Activated CD4-positive, alpha-beta T cell treated with anti-CD3 and anti-CD28 coated beads, Interleukin-2, amount 50 U/mL, for 16 hours (primary cell): ENCODE measurements at regions not wholly inside any gene's neighbourhood (a gene's known extent, or its start where the extent isn't known, plus 50 kb on each side); places are given as distances from the start of the nearest gene placed in this dataset.

Experiments
- DNase-seq: peaks from one replicate; pipeline ENCODE4 v3.0.0-alpha.2; 2020

- no peak for DNase-seq
These were observed 220.1 kb upstream of the E2F8 start for GRCh38 chr11:19460718-19461405.

GRCh38 chr11:19459240-19459639 lies 218.5 kb upstream of the E2F8 start:
- DNase-seq = no peak

- no peak for DNase-seq
These were observed 218.0 kb upstream of the E2F8 start for GRCh38 chr11:19458721-19459120.

- no peak for DNase-seq
These were observed 217.5 kb upstream of the E2F8 start for GRCh38 chr11:19458231-19458630.

- no peak for DNase-seq
These were observed 215.0 kb upstream of the E2F8 start for GRCh38 chr11:19455731-19456130.

GRCh38 chr11:19453651-19454257 lies 213.0 kb upstream of the E2F8 start:
- DNase-seq = no peak

- DNase-seq = no peak
These were observed 210.9 kb upstream of the E2F8 start for GRCh38 chr11:19451609-19452008.

GRCh38 chr11:19450282-19450681 lies 209.5 kb upstream of the E2F8 start:
- no peak for DNase-seq

- DNase-seq = no peak
These were observed 207.9 kb upstream of the E2F8 start for GRCh38 chr11:19448651-19449050.

GRCh38 chr11:19447150-19447566 lies 206.4 kb upstream of the E2F8 start:
- DNase-seq = no peak

- DNase-seq = peak; percentile 35
These were observed 205.0 kb upstream of the E2F8 start for GRCh38 chr11:19445771-19446170.

- DNase-seq = no peak
These were observed 203.5 kb upstream of the E2F8 start for GRCh38 chr11:19444231-19444630.

GRCh38 chr11:19442554-19442910 lies 201.8 kb upstream of the E2F8 start:
- DNase-seq = no peak

- DNase-seq = peak; percentile 91
These were observed 201.2 kb upstream of the E2F8 start for GRCh38 chr11:19441752-19442553.

GRCh38 chr11:19441288-19441687 lies 200.5 kb upstream of the E2F8 start:
- no peak for DNase-seq

- no peak for DNase-seq
These were observed 197.0 kb upstream of the E2F8 start for GRCh38 chr11:19437760-19438159.

- DNase-seq = no peak
These were observed 196.2 kb upstream of the E2F8 start for GRCh38 chr11:19436932-19437331.

GRCh38 chr11:19435306-19435989 lies 194.7 kb upstream of the E2F8 start:
- no peak for DNase-seq

- DNase-seq = no peak
These were observed 193.0 kb upstream of the E2F8 start for GRCh38 chr11:19433791-19434190.

- no peak for DNase-seq
These were observed 192.6 kb upstream of the E2F8 start for GRCh38 chr11:19433367-19433766.

GRCh38 chr11:19432370-19433061 lies 191.8 kb upstream of the E2F8 start:
- no peak for DNase-seq

- DNase-seq = no peak
These were observed 190.1 kb upstream of the E2F8 start for GRCh38 chr11:19430754-19431398.
